GM21515 (cell line): ENCODE measurements at regions not wholly inside any gene's neighbourhood (a gene's known extent, or its start where the extent isn't known, plus 50 kb on each side); places are given as distances from the start of the nearest gene placed in this dataset.
"Not testable (repeated sequence)": the region's sequence is repeated elsewhere in the genome, so short reads cannot be mapped to it uniquely, and the experiment has no call there.

Experiments used
- ATAC-seq: cut with Tn5 transposase; IDR thresholded peaks from one replicate; pipeline ENCODE4 v1.9.1; 2021; ENCODE audit not compliant: unreplicated experiment

GRCh38 chr2:236632295-236633218 is 62.9 kb downstream of the ACKR3 start:
- ATAC-seq, result no peak

GRCh38 chr2:236633219-236633570 is 63.6 kb downstream of the ACKR3 start:
- no peak for ATAC-seq

DNA sequence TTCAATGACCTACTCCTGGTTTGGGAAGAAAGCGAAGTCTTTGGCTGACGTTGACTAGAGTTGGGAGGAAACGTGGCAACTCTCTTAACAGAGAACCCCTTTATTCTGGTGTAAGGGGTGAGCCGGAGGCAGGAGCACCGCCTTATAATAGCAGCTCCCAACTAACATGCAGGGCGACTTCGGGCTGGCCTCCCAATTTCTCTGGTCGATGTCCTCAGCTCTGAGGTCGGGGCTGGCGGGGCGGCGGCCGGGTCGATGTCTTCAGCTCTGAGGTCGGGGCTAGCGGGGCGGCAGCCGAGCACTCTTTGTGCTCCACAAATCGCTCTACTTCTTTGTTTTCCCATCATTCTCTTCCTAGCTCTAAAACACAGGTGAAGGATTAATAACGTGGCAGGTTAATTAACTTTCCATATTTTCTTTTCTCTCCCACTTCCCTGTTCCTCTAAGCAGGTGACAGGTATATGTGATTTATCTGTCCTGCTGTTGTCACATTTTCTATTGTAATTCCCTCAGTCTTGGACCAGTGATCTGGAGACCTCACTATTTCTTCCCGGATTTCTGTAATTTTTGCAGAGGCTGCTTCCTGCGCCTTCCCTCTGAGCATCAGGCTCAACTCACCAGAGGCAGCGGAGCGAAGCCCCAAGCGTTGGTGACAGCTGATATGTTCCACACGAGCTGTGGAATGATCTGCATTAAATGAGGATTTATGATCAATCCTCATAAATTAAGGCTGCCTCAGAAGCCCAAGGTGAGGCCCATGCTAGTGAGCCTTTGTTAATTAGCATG is 64.3 kb downstream of the ACKR3 start:
- ATAC-seq, result no peak

DNA sequence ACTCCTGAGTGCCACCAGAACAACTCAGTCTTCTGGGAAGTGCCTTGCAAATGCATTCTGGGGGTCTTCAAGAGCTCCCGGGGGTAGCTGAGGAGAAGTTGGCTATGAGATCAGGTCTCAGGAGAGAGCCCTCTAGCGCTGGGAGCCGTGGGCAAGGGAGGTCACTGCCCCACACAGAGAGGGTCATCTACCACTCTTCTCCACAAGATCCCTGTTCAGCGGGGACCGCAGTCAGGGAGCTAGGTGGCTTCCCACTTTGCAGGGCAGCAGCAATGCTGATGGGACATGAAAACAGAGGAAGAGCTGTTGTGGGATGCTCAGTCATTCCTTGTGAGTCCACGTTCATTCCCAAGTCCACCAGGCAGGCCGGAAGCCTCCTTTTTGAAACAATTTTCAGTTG is 66.6 kb downstream of the ACKR3 start:
- ATAC-seq, result no peak

DNA sequence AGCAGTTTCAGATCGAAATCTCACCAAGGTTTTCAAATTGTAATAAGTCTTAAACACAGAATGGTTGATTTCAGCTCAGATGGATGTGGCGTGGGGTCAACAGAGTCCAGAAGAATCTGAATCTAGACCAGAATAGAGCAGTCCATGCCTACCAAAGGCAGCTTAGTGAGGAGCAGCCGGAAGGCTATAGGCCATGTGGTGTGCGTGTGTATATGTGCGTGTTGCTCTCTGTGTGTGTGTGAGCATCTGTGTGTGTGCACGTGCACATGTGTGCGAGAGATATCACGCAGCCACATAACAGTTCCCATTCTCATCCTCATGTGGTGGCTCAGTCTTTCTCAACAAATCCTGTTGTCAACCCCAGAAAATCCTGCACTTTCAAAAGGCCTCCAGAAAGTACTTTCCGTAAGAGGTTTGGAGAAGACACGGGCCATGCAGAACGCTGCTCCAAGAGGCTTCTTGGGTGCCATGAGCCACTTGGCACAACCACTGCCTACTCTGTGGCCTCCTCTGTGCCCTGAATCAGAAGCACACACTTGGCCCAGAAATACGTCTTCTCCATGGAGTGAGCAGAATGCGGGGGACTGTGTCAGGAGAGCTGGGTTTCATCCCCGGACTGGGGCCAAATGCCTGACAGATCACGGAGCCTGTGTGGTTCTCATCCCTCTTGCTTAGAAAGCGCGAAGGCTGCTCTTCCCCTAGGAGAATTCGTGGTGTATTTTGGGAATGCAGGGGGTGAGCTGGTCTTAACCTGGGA is 67.3 kb downstream of the ACKR3 start:
- ATAC-seq, result no peak

DNA sequence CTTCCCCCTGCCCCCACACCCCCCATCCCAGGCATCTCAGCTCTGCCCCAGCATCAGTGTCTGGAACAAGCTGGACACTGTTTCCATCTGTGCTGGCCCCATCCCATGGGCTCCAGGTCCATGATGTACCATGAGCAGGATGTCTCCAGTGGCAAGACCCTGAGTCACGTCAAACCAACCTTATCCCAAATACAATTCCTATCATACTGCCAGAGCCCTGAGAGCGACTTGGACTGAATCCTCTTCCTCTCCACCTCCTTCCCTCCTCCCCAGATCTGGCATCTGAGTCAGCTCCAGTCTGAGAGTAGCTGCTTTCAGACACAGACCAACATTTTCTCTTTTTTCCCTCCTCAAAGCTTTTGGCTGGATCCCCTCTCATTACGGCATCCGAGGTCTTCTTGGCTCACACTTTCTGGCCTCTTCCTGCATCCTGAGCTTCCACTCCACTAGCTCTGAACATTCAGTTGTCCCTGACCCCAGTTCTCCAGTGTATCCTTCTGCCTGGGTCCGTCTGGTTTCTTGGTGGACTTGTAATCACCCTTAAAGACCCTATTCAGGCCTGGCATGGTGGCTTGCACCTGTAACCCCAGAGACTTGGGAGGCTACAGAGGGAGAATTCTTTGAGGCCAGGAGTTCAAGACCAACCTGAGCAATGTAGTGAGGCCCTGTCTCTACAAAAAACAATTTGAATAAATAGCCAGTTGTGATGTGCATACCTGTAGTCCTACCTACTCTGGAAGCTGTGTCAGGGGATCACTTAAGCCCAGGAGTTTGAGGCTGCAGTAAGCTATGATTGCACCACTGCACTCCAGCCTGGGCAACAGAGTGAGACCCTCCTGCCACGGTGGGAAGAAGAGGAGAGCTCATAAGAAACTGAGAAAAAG is 68.3 kb downstream of the ACKR3 start:
- no peak for ATAC-seq

DNA sequence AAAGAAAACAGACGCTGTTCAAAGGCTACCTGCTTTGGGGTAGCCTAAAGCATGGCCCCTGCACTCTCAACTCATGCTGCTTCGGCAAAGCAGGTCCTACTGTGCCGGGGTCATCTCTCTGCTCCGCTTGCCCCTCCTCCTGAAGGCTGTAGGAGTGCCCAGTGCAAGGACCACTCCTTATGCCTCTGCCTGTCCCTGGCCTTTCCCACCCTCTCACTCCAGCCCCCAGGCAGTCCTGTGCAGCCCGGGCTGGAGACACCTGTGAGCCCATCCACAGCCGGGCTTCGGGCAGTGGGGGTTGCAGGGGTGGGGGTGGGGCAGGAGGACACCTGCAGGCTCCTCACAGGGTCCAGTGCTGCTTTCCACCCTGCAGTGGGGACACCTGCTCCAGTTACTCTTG is 69.1 kb downstream of the ACKR3 start:
- no peak for ATAC-seq

- no peak for ATAC-seq
Observed at GRCh38 chr2:236639461-236640235, 70.0 kb downstream of the ACKR3 start.

GRCh38 chr2:236641051-236641726 is 71.6 kb downstream of the ACKR3 start:
- ATAC-seq, result no peak

DNA sequence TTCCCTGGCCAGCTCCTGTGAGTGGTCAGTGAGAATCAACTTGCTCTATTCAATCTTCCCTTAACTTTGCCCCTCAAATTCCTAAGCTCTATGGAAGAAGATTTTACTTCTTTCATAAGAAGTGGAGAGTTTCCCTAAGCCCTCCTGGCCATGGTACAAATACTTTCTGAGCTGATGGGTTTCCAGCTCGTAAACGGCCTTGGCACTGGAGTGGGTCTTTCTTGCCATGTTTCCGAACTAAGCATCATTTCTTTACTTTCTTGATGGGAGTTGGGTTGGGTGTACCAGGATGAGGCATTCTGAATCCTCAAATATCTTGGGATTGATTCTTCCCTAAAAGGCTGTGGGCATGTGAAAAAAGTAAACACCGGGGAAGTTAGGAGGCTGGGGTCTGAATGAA is 72.5 kb downstream of the ACKR3 start:
- ATAC-seq, result no peak

DNA sequence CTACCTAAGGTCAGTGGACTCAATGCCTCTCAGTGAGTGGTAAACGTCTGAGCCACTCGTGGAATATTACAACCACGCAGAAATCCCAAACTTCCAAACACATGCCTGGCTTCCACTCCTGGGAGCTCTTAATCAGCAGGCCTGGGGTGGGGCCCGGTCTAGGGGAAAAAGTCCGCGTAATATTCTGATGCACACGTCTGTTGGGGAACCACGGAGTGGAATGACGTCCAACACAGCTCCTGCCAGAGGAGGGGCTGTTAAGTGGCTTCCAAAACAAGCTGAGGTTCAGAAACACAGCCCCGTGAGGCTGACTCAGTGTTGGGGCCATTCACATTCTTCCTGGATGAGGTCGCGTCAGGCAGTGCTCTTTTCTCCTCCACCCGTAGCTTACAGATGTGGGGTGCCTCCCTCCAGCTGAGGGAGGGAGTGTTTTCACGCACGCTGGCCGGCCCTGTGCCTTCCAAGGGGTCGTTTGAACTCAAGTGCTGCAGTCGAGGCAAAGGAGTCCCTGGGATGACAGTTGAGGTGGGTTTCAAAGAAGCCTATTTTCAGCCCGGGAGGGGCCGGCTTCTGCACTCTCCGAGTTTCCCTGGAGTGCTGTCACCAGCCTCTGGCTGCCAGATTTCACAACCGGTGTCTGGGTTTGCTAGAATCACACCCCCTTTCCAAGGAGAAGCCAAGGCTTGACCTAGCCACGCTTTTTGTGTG is 73.1 kb downstream of the ACKR3 start:
- ATAC-seq, result no peak

GRCh38 chr2:236643480-236643879 is 73.9 kb downstream of the ACKR3 start:
- no peak for ATAC-seq

DNA sequence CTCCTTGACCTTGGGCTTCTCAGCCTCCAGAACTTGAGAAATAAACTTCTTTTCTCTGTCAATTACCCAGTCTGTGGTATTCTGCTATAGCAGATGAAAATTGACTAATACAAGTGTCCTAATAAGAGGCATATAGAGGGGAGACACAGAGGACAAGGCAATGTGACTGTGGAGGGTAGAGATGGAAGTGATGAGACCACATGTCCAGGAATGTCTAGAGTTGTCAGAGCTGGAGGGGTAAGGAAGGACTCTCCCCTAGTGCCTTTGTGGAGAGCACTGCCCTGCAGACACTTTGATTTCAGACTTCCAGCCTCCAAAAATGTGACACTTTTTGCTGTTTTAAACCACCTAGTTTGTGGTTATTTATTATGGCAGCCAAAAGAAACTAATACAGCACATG is 74.4 kb downstream of the ACKR3 start:
- no peak for ATAC-seq

GRCh38 chr2:236644502-236644911 is 74.9 kb downstream of the ACKR3 start:
- ATAC-seq, result no peak

- not testable (repeated sequence) for ATAC-seq
Observed at GRCh38 chr2:236645141-236645540, 75.5 kb downstream of the ACKR3 start.

GRCh38 chr2:236646441-236646840 is 76.8 kb downstream of the ACKR3 start:
- no peak for ATAC-seq

DNA sequence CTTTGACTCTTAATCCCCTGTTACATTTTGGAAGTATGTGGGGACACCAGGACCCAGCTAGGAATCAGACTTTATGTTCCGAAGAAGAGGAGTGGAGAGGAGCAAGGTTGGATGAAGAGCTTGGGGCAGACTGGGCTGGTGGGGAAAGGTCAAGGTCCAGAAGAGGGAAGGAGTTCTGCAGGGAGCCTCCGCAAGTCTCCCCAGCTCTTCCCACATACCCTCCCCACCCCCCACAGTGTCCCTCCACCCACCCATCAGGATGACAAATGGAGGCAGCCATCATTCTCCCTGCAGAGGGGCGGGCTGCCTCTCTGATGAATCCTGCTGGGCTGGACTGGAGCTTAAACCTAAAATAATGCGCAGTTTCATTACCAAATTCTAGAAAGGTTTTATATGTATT is 77.2 kb downstream of the ACKR3 start:
- ATAC-seq, result no peak

DNA sequence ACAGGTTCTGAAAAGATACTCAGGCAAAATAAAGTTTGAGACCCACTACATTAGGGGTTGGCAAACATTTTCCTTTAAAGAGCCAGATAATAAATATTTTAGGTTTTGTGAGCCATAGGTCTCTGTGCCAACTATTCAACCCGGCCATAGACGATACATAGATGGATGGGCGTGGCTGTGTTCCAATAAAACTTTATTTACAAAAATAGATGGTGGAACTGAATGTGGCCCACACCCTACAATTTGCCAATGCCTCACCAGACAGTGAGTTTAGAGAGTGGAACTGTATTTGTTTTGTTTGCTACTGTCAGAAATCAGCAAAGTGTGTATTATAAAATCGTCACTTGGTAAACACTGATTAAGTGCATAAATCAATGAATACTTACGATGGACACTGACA is 78.0 kb downstream of the ACKR3 start:
- ATAC-seq, result no peak

DNA sequence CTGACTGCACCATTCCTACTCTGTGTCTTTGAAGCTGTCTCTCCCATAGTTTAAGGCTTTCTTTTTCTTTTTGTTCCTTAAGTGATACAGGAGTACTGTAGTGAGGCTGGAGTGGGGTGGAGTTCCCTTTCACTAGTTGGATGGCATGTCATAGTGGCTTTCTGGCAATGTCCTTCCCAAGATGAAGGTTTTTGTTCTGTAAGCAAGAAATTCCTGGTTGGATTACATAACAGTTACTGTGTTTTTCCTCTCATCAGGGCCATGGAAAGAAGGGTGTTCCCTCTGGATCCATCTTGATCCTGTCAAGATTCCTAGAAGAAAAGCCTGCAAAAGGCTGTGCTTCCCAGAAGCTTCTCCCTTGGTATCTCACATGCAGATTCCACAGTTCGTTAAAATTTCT is 84.2 kb downstream of the ACKR3 start:
- ATAC-seq, result no peak
